Effector memory CD4-positive, alpha-beta T cell (primary cell): ENCODE measurements at regions not wholly inside any gene's neighbourhood (a gene's known extent, or its start where the extent isn't known, plus 50 kb on each side); places are given as distances from the start of the nearest gene placed in this dataset.
"Not testable (repeated sequence)": the region's sequence is repeated elsewhere in the genome, so short reads cannot be mapped to it uniquely, and the experiment has no call there.

Source experiments
- DNase-seq, 3 donors: peaks; one replicate each; pipeline ENCODE4 v3.0.0-alpha.2; 2020
- H3K27ac ChIP-seq: 2 replicates; pipeline ENCODE4 v1.7.0; 2013; ENCODE audit warnings: mild to moderate bottlenecking, low read length, moderate library complexity; ENCODE audit not compliant: insufficient read depth, poor library complexity, severe bottlenecking
- H3K27me3 ChIP-seq: replicated peaks from 2 replicates; pipeline ENCODE4 v1.7.0; 2013; ENCODE audit warnings: mild to moderate bottlenecking, low read length; ENCODE audit not compliant: insufficient read depth, control insufficient read depth, poor library complexity, severe bottlenecking
- H3K36me3 ChIP-seq: 2 replicates; pipeline ENCODE4 v1.7.0; 2013; ENCODE audit warnings: mild to moderate bottlenecking, low read length, moderate library complexity; ENCODE audit not compliant: control insufficient read depth, insufficient read depth
- H3K4me1 ChIP-seq: 2 replicates; pipeline ENCODE4 v1.7.0; 2013; ENCODE audit warnings: low read length, mild to moderate bottlenecking; ENCODE audit not compliant: control insufficient read depth, insufficient read depth, poor library complexity, severe bottlenecking
- H3K4me3 ChIP-seq: 2 replicates; pipeline ENCODE4 v1.7.0; 2013; ENCODE audit warnings: low read length, low read depth, mild to moderate bottlenecking; ENCODE audit not compliant: insufficient read depth, poor library complexity, severe bottlenecking
- H3K9me3 ChIP-seq: 2 replicates; pipeline ENCODE4 v1.7.0; 2013; ENCODE audit warnings: mild to moderate bottlenecking, low read length, moderate library complexity; ENCODE audit not compliant: control insufficient read depth

DNA sequence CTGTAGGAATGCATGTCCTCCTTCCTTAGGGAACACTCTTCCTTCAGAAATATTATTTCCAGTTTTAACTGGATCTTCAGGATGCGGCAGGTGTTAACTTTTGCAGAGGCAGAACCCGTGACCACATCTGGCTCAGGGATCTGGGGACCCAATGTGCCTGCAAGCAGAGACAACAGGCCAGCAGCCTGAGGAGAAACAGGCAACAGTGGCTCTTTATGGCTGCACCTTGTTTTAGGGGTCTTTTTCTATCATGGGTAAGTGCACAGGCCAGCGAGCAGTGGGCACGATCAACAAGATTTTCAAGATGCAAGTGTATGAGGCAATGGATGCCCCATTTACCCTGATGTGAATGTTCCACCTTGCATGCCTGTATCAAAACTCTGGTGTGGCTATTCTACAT, 497.5 kb upstream of the KLF6 start:
- Histone ChIP-seq H3K4me3 (no peak overlapping the region), H3K36me3 (no peaks in the 10 kb centered on the region), H3K4me1 (no peaks in the 10 kb centered on the region), H3K9me3 (no peaks in the 10 kb centered on the region), H3K27me3 (no peaks in the 10 kb centered on the region), H3K27ac (no peak overlapping the region)
- no peak for DNase-seq

GRCh38 chr10:4281190-4281825, 496.3 kb upstream of the KLF6 start:
- H3K36me3 ChIP-seq: no peaks in the 10 kb centered on the region
- H3K27me3 ChIP-seq: no peaks in the 10 kb centered on the region
- no peaks in the 10 kb centered on the region for H3K4me1 ChIP-seq
- DNase-seq: no peak
- no peak overlapping the region for H3K4me3 ChIP-seq
- H3K9me3 ChIP-seq: no peaks in the 10 kb centered on the region
- H3K27ac ChIP-seq: no peak overlapping the region

GRCh38 chr10:4280461-4281189, 495.6 kb upstream of the KLF6 start:
- Histone ChIP-seq H3K27ac (no peak overlapping the region), H3K27me3 (no peaks in the 10 kb centered on the region), H3K4me3 (no peak overlapping the region), H3K4me1 (no peaks in the 10 kb centered on the region), H3K9me3 (no peaks in the 10 kb centered on the region), H3K36me3 (no peaks in the 10 kb centered on the region)
- no peak for DNase-seq

DNA sequence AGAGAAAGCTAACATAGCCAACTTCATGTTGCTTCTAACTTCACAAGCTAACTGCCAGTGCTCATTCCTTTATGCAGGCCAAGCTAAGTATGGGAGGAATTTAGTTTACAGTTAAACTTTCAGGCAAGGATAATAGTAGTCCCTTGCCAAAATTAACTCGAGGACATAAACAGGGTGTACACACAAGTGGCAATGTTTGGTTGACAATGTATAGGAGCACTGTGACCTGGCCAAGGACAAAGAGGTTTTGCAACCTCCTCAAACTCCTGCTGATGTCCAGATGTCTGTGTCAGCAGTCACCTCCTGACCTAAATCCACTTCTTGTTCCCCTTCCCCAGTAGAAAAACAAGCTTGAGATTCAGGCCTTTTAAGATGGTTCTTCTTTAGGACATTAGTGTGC, 494.6 kb upstream of the KLF6 start:
- Histone ChIP-seq H3K4me3 (no peak overlapping the region), H3K27ac (no peak overlapping the region), H3K4me1 (no peaks in the 10 kb centered on the region)

GRCh38 chr10:4278186-4278585, 493.2 kb upstream of the KLF6 start:
- no peaks in the 10 kb centered on the region for H3K4me1 ChIP-seq
- no peak overlapping the region for H3K4me3 ChIP-seq
- H3K27ac ChIP-seq: no peak overlapping the region
- H3K9me3 ChIP-seq: no peaks in the 10 kb centered on the region
- no peaks in the 10 kb centered on the region for H3K36me3 ChIP-seq
- no peak for DNase-seq
- no peaks in the 10 kb centered on the region for H3K27me3 ChIP-seq

More for the DNA sequence above, 494.6 kb upstream of the KLF6 start:
- Histone ChIP-seq H3K27me3 (no peaks in the 10 kb centered on the region), H3K9me3 (no peaks in the 10 kb centered on the region), H3K36me3 (no peaks in the 10 kb centered on the region)
- DNase-seq: no peak

GRCh38 chr10:4276151-4276550, 491.1 kb upstream of the KLF6 start:
- no peaks in the 10 kb centered on the region for H3K36me3 ChIP-seq
- H3K4me3 ChIP-seq: no peak overlapping the region
- no peak overlapping the region for H3K27ac ChIP-seq
- H3K4me1 ChIP-seq: no peaks in the 10 kb centered on the region
- no peak for DNase-seq
- H3K27me3 ChIP-seq: no peaks in the 10 kb centered on the region
- no peaks in the 10 kb centered on the region for H3K9me3 ChIP-seq

DNA sequence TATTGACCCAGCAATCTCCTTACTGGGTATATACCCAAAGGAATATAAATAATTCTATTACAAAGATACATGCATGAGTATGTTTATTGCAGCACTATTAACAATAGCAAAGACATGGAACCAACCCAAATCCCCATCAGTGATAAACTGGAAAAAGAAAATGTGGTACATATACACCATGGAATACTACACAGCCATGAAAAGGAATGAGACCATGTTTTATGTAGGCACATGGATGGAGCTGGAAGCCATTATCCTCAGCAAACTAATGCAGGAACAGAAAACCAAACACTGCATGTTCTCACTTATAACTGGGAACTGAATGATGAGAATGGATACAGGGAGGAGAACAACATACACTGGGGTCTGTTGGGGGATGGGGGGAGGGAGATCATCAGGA, 489.7 kb upstream of the KLF6 start:
- not testable (repeated sequence) for H3K9me3 ChIP-seq, H3K27ac ChIP-seq, DNase-seq, H3K4me3 ChIP-seq, H3K27me3 ChIP-seq, H3K4me1 ChIP-seq, H3K36me3 ChIP-seq

DNA sequence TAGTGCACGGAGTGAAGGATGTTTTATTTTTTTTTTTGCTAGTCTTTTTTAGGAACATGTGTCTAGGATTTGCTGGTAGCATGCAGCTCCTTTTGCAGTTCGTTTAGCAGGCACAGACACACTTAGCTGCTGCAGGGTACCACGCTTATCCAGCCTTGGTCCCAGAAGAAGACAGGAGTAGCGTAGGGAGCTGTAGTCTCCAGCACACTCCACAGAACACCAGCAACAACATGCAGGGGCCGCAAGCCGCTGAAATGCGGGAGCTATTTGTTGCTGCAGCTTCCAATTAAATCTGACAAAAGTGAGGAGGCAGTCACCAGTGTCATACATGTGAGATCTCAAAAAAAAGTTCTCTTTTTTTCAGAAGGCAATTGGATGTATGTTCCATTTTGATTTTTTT, 486.2 kb upstream of the KLF6 start:
- no peak for DNase-seq
- Histone ChIP-seq H3K36me3 (no peaks in the 10 kb centered on the region), H3K27ac (no peak overlapping the region), H3K9me3 (no peaks in the 10 kb centered on the region), H3K27me3 (no peaks in the 10 kb centered on the region), H3K4me3 (no peak overlapping the region), H3K4me1 (no peaks in the 10 kb centered on the region)

DNA sequence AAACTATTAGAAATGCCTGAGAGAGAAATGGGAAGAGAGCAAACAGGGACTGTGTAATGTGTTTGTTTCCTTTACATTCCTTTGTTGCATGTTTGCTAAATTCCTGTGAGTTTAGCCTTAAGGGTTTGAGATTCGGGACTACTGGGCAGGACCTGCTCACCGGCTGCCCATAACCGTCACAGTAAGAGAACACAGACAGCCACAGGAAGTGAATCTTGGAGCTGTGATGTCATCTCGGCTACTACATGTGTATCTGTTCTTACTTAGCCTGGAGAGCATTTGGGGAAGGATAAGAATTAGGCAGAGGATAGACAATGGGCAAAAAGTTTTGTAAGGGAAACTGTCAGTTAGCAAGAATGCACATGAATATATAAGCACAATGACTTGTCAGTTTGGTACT, 485.1 kb upstream of the KLF6 start:
- Histone ChIP-seq H3K9me3 (no peaks in the 10 kb centered on the region), H3K4me1 (no peaks in the 10 kb centered on the region), H3K27me3 (no peaks in the 10 kb centered on the region), H3K4me3 (no peak overlapping the region), H3K36me3 (no peaks in the 10 kb centered on the region), H3K27ac (no peak overlapping the region)
- DNase-seq: no peak

DNA sequence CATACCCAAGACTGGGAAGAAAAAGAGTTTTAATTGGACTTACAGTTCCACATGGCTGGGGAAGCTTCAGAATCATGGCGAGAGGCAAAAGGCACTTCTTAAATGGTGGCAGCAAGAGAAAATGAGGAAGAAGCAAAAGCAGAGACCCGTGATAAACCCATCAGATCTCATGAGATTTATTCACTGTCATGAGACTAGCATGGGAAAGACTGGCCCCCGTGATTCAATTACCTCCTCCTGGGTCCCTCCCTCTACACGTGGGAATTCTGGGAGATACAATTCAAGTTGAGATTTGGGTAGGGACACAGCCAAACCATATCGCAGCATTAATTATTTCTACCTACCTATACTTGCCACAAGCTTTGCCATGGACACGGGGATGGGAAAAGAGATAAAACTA, 483.5 kb upstream of the KLF6 start:
- H3K36me3 ChIP-seq, H3K27me3 ChIP-seq, H3K4me3 ChIP-seq, H3K4me1 ChIP-seq, H3K9me3 ChIP-seq, DNase-seq, H3K27ac ChIP-seq: not testable (repeated sequence)
